Activated T-helper 1 cell treated with anti-CD3 and anti-CD28 coated beads, Interleukin-12 subunit alpha, Interleukin-12 subunit beta, Interleukin-2, Interleukin-4 antibody, amounts not matched to agents 30 ng/mL and 10 ng/mL and 1 ng/mL, durations not matched to agents 14 hours and 24 hours and 36 hours (primary cell): ENCODE measurements at regions not wholly inside any gene's neighbourhood (a gene's known extent, or its start where the extent isn't known, plus 50 kb on each side); places are given as distances from the start of the nearest gene placed in this dataset.

Source experiments
- DNase-seq: peaks from one replicate; pipeline ENCODE4 v3.0.0; 2021; ENCODE audit warnings: low spot score
- H3K27ac Mint-ChIP-seq: one replicate; pipeline ENCODE4 v1.8.0; 2021; ENCODE audit warnings: mild to moderate bottlenecking, mixed read lengths
- H3K27me3 Mint-ChIP-seq: one replicate; pipeline ENCODE4 v1.8.0; 2022; ENCODE audit warnings: mild to moderate bottlenecking, moderate library complexity, mixed read lengths; ENCODE audit not compliant: insufficient read depth
- H3K36me3 Mint-ChIP-seq: one replicate; pipeline ENCODE4 v1.8.0; 2021; ENCODE audit warnings: low read depth, mixed read lengths
- H3K4me1 Mint-ChIP-seq: one replicate; pipeline ENCODE4 v1.8.0; 2021; ENCODE audit warnings: low read depth, mixed read lengths
- H3K4me3 Mint-ChIP-seq: one replicate; pipeline ENCODE4 v1.8.0; 2021; ENCODE audit warnings: mild to moderate bottlenecking, moderate library complexity, mixed read lengths
- H3K9me3 Mint-ChIP-seq: one replicate; pipeline ENCODE4 v1.8.0; 2021; ENCODE audit warnings: mixed read lengths
- intact Hi-C: fragments of 100-400 bp; cut with micrococcal nuclease; formaldehyde crosslinking; loops from one replicate; pipeline ENCODE4 v1.15.1; 2024

DNA sequence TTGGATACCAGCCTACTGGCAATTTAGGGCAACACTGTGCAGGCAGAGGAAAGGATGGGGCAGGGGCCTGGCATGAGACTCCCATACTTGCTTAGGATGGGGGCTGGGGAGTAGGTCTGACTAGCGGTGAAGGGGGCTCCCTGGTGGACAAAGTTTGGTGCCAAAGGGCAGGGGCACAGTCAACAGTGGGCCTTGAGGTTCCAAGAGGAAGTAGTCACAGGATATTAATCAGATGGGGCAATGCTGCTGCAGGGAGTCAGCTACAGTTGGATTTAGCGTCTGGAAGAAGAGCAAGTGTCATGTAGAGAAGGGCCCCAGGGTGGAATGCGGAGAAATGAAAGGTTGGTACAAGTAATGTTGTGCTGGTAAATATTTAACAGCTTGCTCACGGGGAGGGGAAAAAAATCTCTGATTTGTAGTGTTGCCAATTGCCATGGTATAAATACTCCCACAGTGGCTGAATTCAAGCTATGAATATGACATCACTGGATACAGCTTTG, 139.4 kb downstream of the PJA1 start:
- no peak overlapping the region for H3K27ac Mint-ChIP-seq
- H3K4me1 Mint-ChIP-seq = no peaks in the 10 kb centered on the region
- DNase-seq = no peak
- H3K36me3 Mint-ChIP-seq = no peaks in the 10 kb centered on the region
- intact Hi-C loops = no loop called here
- no peaks in the 10 kb centered on the region for H3K9me3 Mint-ChIP-seq
- H3K4me3 Mint-ChIP-seq = no peak overlapping the region
- no peaks in the 10 kb centered on the region for H3K27me3 Mint-ChIP-seq

- H3K36me3 Mint-ChIP-seq = no peaks in the 10 kb centered on the region
- no peaks in the 10 kb centered on the region for H3K9me3 Mint-ChIP-seq
- intact Hi-C loops = no loop called here
These were observed 140.3 kb downstream of the PJA1 start for GRCh38 chrX:69024931-69025330.

GRCh38 chrX:69024161-69024736, 141.0 kb downstream of the PJA1 start:
- no peak for DNase-seq
- Mint-ChIP-seq H3K4me1 (no peaks in the 10 kb centered on the region), H3K9me3 (no peaks in the 10 kb centered on the region), H3K36me3 (no peaks in the 10 kb centered on the region), H3K27me3 (peaks cover 2% of the 10 kb centered on the region), H3K27ac (no peak overlapping the region), H3K4me3 (no peak overlapping the region)
- intact Hi-C loops = no loop called here

More at GRCh38 chrX:69024931-69025330, 140.3 kb downstream of the PJA1 start:
- Mint-ChIP-seq H3K4me3 (no peak overlapping the region), H3K27ac (no peak overlapping the region), H3K4me1 (no peaks in the 10 kb centered on the region), H3K27me3 (no peaks in the 10 kb centered on the region)
- no peak for DNase-seq

- no peak for DNase-seq
- peaks cover 2% of the 10 kb centered on the region for H3K27me3 Mint-ChIP-seq
- intact Hi-C loops = no loop called here
- no peaks in the 10 kb centered on the region for H3K36me3 Mint-ChIP-seq
- no peaks in the 10 kb centered on the region for H3K9me3 Mint-ChIP-seq
- H3K4me1 Mint-ChIP-seq = no peaks in the 10 kb centered on the region
- H3K27ac Mint-ChIP-seq = no peak overlapping the region
- H3K4me3 Mint-ChIP-seq = no peak overlapping the region
These were observed 142.8 kb downstream of the PJA1 start for GRCh38 chrX:69022430-69022829.

GRCh38 chrX:69021141-69021960, 143.9 kb downstream of the PJA1 start:
- intact Hi-C loops = no loop called here
- no peak for DNase-seq
- Mint-ChIP-seq H3K27me3 (peaks cover 2% of the 10 kb centered on the region), H3K27ac (no peak overlapping the region), H3K4me1 (no peaks in the 10 kb centered on the region), H3K4me3 (no peak overlapping the region), H3K36me3 (no peaks in the 10 kb centered on the region), H3K9me3 (no peaks in the 10 kb centered on the region)

- intact Hi-C loops = no loop called here
- Mint-ChIP-seq H3K27ac (no peak overlapping the region), H3K4me3 (no peak overlapping the region), H3K9me3 (no peaks in the 10 kb centered on the region), H3K27me3 (peaks cover 2% of the 10 kb centered on the region), H3K4me1 (no peaks in the 10 kb centered on the region), H3K36me3 (no peaks in the 10 kb centered on the region)
- DNase-seq = no peak
These were observed 144.9 kb downstream of the PJA1 start for GRCh38 chrX:69020316-69020715.

GRCh38 chrX:69019073-69019890, 146.0 kb downstream of the PJA1 start:
- Mint-ChIP-seq H3K27me3 (peaks cover 2% of the 10 kb centered on the region), H3K9me3 (no peaks in the 10 kb centered on the region)
- intact Hi-C loops = no loop called here

GRCh38 chrX:69018416-69019072, 146.7 kb downstream of the PJA1 start:
- intact Hi-C loops = no loop called here
- Mint-ChIP-seq H3K4me3 (no peak overlapping the region), H3K36me3 (no peaks in the 10 kb centered on the region), H3K4me1 (no peaks in the 10 kb centered on the region), H3K27ac (no peak overlapping the region), H3K9me3 (no peaks in the 10 kb centered on the region), H3K27me3 (peaks cover 2% of the 10 kb centered on the region)
- DNase-seq = no peak

More at GRCh38 chrX:69019073-69019890, 146.0 kb downstream of the PJA1 start:
- Mint-ChIP-seq H3K36me3 (no peaks in the 10 kb centered on the region), H3K4me1 (no peaks in the 10 kb centered on the region), H3K4me3 (no peak overlapping the region), H3K27ac (no peak overlapping the region)
- no peak for DNase-seq

- Mint-ChIP-seq H3K36me3 (no peaks in the 10 kb centered on the region), H3K4me1 (no peaks in the 10 kb centered on the region), H3K27ac (no peak overlapping the region), H3K4me3 (no peak overlapping the region), H3K9me3 (no peaks in the 10 kb centered on the region), H3K27me3 (peaks cover 2% of the 10 kb centered on the region)
- DNase-seq = no peak
- intact Hi-C loops = no loop called here
These were observed 148.8 kb downstream of the PJA1 start for GRCh38 chrX:69016293-69016941.

- H3K27me3 Mint-ChIP-seq = peaks cover 2% of the 10 kb centered on the region
- no peak for DNase-seq
- no peaks in the 10 kb centered on the region for H3K9me3 Mint-ChIP-seq
- no peaks in the 10 kb centered on the region for H3K4me1 Mint-ChIP-seq
- H3K27ac Mint-ChIP-seq = no peak overlapping the region
- no peak overlapping the region for H3K4me3 Mint-ChIP-seq
- intact Hi-C loops = no loop called here
- no peaks in the 10 kb centered on the region for H3K36me3 Mint-ChIP-seq
These were observed 149.5 kb downstream of the PJA1 start for GRCh38 chrX:69015564-69016292.

DNA sequence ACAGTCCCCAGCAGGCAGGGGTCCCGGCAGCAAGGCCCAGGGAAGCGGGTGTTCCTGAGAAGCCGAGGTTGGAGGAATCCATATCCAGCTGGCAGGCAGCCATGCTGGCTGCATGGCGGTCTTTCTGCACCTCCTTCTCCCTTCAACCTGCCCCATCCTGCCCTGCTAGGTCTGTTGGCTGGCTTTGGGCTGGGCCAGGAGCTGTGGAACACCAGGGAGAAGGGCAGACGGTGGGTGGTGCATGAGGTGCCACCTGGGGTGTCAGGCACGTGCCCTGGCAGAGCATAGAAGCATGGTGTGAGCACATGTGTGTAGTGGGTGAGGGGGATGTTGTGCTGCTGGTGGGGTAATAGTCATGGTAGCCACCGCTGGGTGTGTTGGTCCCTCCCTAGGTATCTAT, 150.1 kb downstream of the PJA1 start:
- intact Hi-C loops = no loop called here
- Mint-ChIP-seq H3K27ac (no peak overlapping the region), H3K4me1 (no peaks in the 10 kb centered on the region), H3K27me3 (peaks cover 2% of the 10 kb centered on the region), H3K4me3 (no peak overlapping the region), H3K9me3 (no peaks in the 10 kb centered on the region), H3K36me3 (no peaks in the 10 kb centered on the region)
- no peak for DNase-seq

GRCh38 chrX:69014200-69014599, 151.1 kb downstream of the PJA1 start:
- no peaks in the 10 kb centered on the region for H3K27me3 Mint-ChIP-seq
- H3K36me3 Mint-ChIP-seq = no peaks in the 10 kb centered on the region
- DNase-seq = no peak
- H3K4me1 Mint-ChIP-seq = no peaks in the 10 kb centered on the region
- H3K9me3 Mint-ChIP-seq = no peaks in the 10 kb centered on the region
- H3K4me3 Mint-ChIP-seq = no peak overlapping the region
- intact Hi-C loops = no loop called here
- H3K27ac Mint-ChIP-seq = no peak overlapping the region
